NCI-H2081 (cell line): ENCODE measurements at regions not wholly inside any gene's neighbourhood (a gene's known extent, or its start where the extent isn't known, plus 50 kb on each side); places are given as distances from the start of the nearest gene placed in this dataset.

Experiments
- DNase-seq, 2 experiments: peaks; one replicate each; lab custom pipeline; 2025; lab: John Stamatoyannopoulos, UW

DNA sequence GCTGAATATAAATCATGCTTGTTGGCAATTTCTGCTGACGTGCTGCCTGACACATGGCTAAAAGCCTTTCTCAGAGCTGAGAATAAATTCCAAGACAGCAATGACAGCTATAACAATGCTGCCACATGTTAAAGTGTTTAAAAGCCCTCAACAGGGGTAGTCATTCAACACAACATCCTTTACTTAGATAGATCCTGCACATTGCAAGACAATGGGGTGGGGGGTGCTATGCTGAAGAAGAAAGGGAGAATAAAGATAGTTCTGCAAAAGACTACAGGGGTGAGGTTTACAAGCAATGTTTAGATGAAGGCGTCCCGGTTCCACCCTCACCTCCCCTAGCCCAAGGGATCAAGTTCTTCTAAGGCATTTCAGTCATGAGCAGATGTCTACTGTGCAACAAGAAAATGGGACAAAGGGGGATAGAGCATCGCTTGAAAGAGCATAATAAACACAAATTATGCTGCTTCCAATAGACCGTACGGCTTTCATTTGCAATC, 291.0 kb upstream of the ACVR2A start:
- no peak for DNase-seq

DNA sequence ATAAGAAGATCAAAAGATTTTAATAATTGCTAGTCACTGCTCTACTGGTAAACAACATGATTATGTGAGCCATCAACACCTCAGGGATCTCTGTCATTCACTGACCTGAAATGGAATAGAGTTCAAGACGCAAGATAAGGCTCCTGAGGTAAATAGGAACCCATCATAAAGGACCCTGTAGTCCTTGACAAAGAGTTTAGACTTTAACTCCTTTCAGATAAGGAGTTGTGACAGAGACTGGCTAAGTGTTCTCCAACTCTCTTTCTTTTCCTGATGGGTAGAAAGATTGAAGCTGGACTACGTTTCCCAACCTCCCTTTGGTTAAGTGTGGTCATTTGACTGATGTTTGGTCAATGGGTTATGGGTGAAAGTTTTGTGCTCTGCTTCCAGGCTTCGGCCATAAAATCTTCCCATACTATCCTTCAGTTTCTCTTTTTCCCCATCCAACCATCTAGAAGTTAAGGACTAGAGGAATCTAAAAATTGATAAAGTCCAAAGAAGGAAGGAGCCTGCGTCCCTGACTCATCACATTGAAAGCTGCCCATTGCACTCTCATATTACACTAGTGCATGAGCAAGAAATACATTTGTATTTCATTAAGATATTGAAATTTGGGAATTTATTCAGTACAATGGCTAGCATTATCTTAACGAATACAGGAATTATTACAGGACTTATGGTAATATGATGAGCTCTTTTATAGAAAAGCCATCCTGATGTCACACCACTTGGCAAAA, 293.7 kb upstream of the ACVR2A start:
- DNase-seq = no peak

DNA sequence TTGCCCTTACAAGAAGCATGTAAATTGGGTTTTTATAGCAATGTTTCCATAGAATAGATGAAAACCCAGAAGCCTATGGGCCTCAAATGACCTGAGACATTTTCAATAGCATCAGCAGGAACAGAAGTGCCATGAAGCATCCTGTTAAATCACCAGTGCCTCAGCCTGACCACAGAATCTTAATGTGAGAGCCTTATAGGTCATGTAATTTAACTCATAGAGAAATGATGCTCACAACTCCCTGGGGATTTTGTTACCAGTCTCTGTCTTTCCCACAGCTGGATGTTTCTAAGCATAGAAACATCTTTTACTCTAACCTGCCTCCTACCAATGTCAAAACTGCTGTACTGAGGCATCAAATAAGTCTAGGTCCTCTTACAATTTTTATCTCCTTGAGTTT, 295.8 kb upstream of the ACVR2A start:
- no peak for DNase-seq

DNA sequence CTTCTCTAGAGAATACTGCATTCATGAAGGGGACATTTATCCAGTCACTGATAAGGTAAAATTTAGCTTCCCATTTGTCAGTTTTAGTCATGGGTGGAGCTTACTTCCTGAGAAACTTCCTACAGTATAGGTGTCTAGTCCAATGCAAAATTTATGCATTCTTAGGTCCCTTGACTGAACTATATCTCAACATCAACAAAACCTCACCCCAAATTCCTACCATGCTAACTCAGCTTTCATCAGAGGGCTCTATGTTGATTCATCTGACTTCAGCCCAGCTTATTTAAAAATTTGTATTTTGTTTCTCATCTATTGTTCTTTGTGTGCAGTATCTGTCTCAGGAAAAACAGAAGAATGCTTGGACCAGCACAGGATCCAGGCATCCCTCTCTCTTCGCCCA, 296.4 kb upstream of the ACVR2A start:
- DNase-seq = no peak

DNA sequence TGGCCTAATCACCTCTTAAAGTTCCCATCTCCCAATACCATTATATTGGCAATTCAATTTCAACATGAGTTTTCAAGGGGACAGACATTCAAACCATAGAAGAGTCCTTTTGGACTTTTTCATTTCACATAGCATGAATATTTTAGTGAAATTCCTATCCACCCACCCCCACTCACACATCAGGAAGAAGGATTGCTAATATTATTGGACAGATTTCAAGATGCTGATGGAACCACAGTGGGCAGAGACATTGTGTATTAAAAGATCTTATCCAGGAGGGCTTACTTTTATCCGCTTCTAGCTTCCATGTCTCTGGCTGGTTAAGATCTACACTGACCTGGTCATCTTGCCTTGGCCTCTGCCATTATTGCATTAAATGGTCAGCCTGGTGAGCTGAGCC, 297.4 kb upstream of the ACVR2A start:
- no peak for DNase-seq

DNA sequence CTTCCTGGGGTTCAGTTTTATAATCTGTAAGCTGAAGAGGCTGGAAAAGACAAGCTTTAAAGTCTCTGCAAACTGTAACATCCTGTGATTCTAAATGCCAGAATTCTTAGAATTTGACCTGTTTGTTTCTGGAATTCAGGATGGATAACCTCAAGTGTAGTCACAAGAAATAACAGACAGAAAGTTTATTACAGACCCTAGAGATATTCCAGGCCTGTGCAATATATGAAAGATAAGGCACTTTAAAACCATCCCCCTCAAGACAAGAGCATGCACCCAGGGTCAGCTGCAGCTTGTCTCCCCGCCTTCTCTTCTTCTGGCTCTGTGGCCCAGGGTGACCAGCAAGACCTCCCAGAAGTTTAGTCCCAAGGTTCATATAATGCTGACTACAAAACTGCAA, 298.7 kb upstream of the ACVR2A start:
- DNase-seq = no peak

DNA sequence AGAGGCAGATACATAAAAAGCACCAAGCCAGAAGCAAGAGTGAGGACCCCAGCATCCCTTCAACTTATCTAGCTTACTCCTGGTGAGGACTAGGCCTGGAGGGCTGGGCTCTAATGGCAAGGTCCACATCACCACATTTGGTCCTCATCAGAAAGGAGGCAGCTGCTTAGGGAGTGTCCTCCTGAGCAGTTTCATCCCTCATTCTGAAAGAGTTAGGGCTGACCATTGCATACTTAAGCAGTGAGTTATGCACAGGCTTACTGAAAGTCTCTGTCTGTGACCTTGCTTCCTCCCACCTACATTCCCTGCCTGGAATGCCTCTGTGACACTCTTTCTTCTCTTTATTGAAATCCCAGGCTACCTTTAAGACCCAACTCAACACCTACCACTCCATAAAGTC, 301.8 kb upstream of the ACVR2A start:
- no peak for DNase-seq

DNA sequence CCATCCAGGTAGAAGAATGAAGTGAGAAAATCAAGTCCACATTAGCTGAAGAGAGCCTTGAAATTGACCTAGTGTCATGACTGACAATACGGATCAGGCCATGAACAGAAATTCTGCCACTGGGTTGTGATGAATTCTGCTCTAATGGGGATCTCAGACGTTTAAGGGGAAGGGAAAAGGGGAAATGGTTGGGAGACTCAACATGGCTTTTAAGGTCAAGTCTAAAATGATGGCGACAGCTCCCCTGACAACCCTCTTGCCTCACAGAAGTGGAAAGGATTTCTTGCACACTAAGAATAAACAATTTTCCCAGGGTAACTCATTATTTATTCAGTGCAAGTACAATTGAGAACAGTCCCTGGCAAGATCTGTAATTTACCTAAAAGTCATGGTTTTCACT, 302.5 kb upstream of the ACVR2A start:
- no peak for DNase-seq

DNA sequence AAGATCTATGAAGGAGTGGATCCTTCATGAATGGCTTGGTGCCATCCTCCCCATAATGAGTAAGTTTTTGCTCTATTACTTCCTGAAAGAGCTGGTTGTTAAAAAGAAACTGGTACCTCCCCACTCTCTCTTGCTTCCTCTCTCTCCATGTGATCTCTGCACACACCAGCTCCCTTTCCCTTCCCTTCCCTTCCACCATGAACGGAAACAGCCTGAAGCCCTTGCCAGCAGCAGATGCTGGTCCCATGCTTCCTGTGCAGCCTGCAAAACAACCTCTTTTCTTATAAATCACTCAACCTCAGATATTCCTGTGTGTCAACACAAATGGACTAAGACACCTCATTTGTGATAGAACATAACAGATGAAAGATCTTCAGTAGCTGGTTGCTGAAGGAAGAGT, 303.5 kb upstream of the ACVR2A start:
- no peak for DNase-seq

DNA sequence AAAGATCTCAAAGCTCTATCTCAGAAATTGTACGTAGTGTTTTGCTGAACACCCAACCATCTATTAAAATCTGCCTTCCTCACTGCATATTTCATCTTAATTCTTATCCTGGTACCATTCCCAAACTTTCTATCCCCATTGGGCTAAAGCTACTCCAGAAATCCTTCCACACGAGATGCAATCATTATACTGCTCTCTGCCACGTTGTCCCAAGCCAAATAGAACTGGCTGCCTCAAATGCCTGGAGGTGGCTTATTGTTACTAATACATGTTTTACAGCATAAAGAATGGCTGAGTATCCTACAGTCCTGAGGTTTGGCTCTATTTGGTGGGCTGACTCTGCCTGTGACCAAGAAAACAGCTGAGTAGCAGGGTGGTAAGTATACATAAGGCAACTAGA, 306.0 kb upstream of the ACVR2A start:
- DNase-seq = no peak

DNA sequence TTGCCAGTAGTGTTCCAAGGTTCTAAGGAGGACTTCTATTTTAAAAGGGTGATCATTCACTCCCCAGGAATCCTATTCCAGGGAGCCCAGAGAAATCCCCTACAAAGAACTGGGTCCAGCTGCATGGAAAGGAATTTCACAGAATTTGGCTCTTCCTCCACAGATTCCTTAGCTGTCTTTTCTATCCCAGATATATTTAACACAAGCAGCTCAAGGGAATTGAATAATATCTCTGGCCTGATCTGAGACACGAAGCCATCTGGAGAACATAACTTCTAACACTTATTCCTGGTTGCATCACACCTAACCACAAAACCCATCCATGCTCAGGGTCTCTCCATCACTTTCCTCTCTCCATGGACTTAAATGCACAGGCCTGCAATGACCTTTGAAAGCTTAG, 306.7 kb upstream of the ACVR2A start:
- no peak for DNase-seq

DNA sequence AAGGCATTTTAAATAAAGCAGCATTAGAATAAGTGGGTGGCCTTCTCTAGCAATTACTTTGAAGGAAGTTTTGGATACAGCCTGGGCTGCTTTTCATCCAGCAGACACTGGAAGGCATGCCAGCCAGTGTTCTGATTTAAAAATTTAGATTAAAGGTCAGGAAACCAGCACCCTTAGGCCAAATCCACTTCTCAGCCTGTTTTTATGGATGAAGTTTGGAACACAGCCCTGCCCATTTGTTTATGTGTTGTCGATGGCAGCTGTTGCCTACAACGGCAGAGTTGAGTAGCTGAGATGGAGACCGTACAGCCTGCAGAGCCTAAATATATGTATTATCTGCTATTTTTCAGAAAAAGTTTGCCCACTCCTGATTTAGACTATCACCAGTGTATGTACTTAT, 313.6 kb upstream of the ACVR2A start:
- DNase-seq = no peak

DNA sequence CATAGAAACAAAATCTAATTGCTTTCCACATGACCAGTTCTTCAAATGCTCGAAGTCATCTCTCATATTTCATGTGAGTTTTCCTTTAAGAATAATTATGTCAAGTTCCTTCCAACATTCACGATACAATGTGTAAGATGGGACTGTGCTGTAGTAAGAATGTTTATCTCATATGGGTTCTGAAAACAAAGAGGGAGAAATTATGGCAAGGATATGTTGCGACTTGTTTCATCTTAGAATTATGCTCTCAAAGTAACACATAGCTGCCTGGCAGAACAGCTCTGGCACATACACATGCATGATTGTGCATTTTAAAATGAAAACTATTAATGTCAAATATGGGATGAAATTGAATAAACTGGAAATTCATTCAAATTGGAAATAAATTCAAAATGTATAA, 314.8 kb upstream of the ACVR2A start:
- no peak for DNase-seq

DNA sequence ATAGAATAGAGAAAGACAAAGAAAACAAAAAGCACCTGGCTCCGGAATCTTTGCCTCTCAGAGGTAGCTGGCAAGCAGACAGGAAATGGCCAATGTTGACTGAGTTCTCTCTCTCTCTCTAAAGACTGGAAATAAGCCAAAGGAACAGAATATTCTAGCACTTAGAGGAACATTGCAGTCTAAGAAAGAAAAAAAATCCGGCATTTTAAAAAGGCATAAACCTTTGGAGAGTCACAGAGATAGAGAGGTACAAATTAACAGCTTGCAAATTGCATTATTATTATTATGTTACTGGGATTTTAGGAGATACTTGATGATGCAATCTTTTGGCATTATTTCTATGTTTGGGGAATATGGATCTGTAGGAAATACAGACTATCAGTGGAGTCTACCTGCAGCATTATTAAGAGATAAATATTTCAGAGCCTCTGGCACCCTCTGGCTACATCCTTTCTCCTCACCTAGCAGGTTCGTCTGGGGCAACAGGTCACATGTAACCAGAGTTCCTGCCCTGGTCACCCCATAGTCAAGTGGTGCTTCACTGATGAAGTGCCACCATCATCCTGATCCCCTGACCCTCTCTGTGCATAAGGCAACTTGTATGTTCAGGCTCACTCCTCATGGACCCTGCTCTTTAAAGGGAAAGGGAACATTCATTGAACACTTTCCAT, 318.9 kb upstream of the ACVR2A start:
- peak; percentile 69 to 91 for DNase-seq

DNA sequence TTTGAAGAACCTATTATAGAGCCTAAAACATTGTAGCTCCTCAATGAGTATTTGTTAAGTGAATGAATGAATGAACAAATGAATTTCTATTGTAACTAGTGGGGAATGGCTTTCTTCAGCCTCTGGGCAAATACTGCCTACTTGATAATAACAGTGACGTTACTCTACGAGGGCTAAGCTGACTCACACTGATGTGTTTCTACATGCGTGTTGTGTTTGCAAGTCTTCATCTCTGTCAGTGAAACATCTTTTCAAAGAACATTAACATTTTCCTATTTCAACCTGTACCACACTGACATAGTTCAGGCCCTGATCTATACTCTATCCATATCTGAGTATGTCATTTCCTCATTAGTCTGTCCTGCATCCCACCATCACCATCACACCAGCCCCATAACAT, 319.9 kb upstream of the ACVR2A start:
- no peak for DNase-seq

DNA sequence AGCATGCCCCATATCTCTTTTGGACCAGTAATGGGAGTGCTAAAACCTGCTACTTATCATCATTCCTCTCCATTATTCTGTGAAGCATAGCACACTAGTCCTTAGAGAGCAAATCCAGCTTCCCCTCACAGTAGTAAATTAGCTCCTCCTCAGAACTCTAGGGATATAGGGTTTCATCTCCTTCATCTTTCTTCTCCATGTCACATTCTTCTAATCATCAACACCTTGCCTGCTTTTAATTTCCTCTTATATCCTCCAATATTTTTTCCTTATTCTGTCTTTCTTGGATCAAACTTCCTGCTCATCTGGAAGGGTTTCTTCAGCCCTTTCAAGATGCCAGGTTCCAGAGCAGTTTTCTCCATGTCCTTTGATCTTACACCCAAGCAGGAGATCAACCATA, 321.4 kb upstream of the ACVR2A start:
- no peak for DNase-seq

DNA sequence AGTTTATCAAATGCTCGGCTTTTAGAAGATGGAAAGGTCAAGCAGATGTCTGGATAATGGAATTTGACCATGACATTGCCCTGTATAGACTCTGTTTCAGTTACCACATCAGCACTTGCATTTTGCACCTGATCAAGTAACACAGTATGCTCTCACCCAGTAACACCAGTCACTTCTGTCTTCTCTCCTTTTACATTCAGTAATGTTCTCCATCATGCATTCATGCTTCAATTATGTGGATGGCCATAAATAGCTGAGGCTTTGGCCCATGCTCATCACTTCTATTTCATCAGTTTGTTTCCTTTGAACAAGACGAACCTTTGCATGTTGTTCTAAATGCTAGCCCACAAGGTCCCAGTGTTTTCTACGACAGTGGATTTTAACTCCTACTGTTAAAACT, 322.9 kb upstream of the ACVR2A start:
- no peak for DNase-seq

DNA sequence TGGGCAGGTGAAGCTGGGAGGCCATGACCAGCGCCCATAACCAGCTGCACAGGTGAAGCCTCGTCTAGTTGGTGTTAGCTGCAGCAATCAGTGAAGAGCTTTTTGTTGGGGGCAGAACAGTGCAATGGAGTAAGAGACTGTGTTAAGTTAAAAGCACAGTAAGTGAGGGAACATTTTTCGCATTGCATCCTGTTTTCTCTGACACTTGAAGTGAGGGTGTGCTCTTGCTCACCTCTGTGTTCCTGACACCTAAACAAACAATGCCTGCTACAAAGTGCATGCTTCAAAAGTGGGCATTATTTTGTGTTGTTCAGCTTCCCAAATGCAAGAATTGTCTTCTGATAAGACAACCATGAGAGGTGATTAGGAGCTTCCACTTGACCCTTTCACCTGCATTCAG, 324.0 kb upstream of the ACVR2A start:
- DNase-seq = no peak

DNA sequence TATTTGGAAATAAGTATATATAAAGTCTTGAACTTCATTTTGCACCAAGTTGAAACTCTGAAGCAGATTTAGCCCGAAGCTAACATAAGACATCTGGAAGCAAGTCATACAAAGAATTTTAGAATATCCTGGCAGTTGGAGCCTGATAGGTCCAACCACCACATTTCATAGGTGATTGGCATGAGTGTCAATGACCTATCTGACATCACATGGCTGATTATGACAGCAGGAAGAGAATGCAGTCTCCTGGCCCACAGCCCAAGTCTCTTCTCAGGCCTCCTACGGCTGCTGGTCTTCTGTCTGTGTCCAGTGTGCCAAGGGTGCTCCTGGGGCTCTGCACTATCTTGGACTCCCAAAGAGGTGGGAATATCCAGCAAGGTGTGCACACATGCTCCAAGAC, 325.7 kb upstream of the ACVR2A start:
- DNase-seq = no peak

DNA sequence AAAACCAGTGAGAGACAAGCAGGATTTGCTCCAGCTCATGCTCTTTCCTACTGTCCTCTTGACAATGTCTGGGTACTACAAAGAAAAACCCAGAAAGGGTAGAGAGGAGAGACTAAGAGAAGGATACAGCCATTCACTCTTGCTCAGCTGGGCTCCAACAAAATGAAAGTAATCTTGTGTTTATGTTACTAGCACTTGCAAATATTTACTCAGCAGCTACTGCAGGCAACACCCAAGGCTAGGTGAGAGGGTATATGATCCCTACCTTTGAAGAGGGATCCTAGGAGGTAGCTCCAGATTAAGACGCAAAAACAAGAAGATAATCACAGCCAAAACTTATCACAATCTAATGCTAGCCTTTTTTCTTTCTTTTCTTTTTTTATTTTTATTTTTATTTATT, 329.6 kb upstream of the ACVR2A start:
- DNase-seq = no peak

DNA sequence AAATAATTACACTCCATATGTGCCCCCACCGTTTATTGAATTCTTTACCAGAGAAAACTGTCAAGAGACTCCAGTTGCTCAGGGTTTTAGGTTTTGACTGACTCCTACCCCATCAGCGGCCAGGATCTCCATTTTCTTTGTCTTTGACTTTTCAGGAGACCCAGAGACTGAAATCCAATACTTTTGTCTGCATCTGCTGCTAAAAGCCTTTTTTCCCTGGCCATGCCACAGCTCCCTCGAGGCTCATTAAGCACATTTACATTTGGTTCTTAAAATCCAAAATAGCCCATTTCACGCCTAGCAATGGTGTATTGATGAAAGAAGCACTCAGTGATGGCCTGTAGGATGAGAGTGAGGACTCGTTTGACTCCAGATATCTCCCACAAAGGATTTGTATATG, 332.6 kb upstream of the ACVR2A start:
- no peak for DNase-seq

DNA sequence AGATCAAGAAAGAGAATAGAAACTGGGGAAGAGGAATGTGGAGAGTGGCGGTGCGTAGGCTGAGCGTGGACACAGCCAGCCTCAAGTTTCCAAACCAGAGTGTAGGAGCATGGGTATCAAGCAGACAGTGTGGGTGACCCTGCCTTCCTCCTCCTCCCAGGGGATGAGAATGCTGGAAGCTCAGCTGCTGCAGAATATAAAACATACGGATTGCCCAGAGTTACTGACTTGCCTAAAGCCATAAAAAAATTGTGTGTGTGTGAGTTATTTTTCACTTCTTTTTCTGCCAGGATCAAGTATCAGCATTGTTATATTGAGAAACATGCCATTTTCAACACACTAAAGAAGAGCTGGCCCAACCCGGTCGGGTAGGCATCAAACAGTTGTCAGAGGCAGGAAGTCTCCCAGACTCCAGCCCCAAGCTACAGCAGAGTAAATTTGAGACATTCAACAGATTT, 333.3 kb upstream of the ACVR2A start:
- DNase-seq = no peak

DNA sequence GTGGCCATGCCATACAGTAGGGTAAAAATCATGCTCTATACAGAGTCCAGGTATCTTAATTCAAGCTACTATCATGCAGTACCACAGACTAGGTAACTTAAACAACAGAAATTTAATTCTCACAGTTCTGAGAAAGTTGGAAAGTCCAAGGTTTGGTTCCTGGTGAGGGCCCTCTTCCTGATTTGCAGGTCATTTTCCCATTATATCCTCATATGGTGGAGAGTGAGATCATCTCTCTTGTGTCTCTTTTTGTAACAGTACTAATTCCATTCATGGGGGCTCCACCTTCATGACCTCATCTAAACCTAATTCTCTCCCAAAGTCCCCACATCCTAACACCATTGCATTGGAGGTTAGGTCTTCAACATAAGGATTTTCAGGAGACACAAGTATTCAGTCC, 335.0 kb upstream of the ACVR2A start:
- DNase-seq = no peak

DNA sequence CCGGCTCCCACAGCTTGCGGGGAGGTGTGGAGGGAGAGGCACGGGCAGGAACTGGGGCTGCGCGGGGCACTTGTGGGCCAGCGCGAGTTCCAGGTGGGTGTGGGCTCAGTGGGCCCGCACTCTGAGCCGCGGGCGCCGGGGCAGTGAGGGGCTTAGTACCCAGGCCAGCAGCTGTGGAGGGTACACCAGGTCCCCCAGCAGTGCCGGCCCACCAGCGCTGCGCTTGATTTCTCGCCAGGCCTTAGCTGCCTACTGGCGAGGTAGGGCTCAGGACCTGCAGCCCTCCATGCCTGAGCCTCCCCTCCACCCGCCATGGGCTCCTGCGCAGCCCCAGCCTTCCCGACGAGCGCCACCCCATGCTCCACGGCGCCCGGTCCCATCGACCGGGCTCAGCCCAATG, 337.9 kb upstream of the ACVR2A start:
- no peak for DNase-seq
